Right lobe of liver (tissue), 6 donors: ENCODE measurements at regions not wholly inside any gene's neighbourhood (a gene's known extent, or its start where the extent isn't known, plus 50 kb on each side); places are given as distances from the start of the nearest gene placed in this dataset.

Experiments used
- ATAC-seq, 4 donors: fragments of 200-7000 bp; cut with Tn5 transposase; one replicate each; pipeline ENCODE4 v1.9.1; 2020; ENCODE audit warnings: mild to moderate bottlenecking in 4 of 4, moderate library complexity in 4 of 4
- DNase-seq, 3 donors: peaks; one replicate each; pipeline ENCODE4 v3.0.0-alpha.2; 2020
- H3K27ac ChIP-seq, 3 donors: fragments of 200-600 bp; one replicate each; pipeline ENCODE4 v1.8.0; 2022
- H3K27me3 ChIP-seq, 2 donors: fragments of 200-600 bp; one replicate each; pipeline ENCODE4 v1.8.0; 2022
- H3K36me3 ChIP-seq, 4 donors: fragments of 200-600 bp; sonication (generic) in 1 of 4; one replicate each; pipeline versions ENCODE4 v1.5.1 to v1.8.0; 2017 to 2022; ENCODE audit warnings: control low read depth in 1 of 4
- H3K4me1 ChIP-seq, 4 donors: fragments of 200-600 bp; sonication (generic) in 1 of 4; one replicate each; pipeline versions ENCODE4 v1.5.1 to v1.8.0; 2017 to 2022; ENCODE audit warnings: control low read depth in 1 of 4
- H3K4me3 ChIP-seq, 3 donors: fragments of 200-600 bp; one replicate each; pipeline ENCODE4 v1.8.0; 2022
- H3K9me3 ChIP-seq, 4 donors: fragments of 200-600 bp; sonication (generic) in 1 of 4; one replicate each; pipeline versions ENCODE4 v1.5.1 to v1.8.0; 2017 to 2022; ENCODE audit warnings: control low read depth in 1 of 4
- POLR2A ChIP-seq: fragments of 450-650 bp; IDR thresholded peaks from one replicate; pipeline ENCODE4 v1.6.1; 2017; ENCODE audit warnings: antibody characterized with exemption, mild to moderate bottlenecking
- WGBS: methylation state at CpG from one replicate; pipeline ENCODE4 v1.1.6; 2018; ENCODE audit warnings: low coverage, low lambda C conversion rate; ENCODE audit not compliant: insufficient coverage; ENCODE audit errors: missing lambda C conversion rate; 5-methylcytosine and 5-hydroxymethylcytosine counted together
- intact Hi-C, 2 donors: fragments of 100-400 bp; cut with DNase I; formaldehyde crosslinking; loops; one replicate each; pipeline versions ENCODE4 v1.11.2 to v1.14.1; 2022
- TF ChIP-seq, protein P1 (sequence below), 4 donors: fragments of 200-600 bp in 3 of 4; fragments of 450-650 bp in 1 of 4; IDR thresholded peaks; one replicate each; pipeline versions ENCODE4 v1.5.1 to v1.8.0; 2016 to 2022; ENCODE audit warnings: antibody characterized with exemption in 4 of 4, mild to moderate bottlenecking in 2 of 4
- donor health status: DM: no; HTN: yes; CAD: no.
- donor health status: DM: no; HTN: no; CAD: no.
- donor health status: DM: no; HTN: no; CAD: no.
- donor health status: DM: no; HTN: yes; CAD: no.
- donor health status: DM: no; HTN: yes; CAD: no.

DNA sequence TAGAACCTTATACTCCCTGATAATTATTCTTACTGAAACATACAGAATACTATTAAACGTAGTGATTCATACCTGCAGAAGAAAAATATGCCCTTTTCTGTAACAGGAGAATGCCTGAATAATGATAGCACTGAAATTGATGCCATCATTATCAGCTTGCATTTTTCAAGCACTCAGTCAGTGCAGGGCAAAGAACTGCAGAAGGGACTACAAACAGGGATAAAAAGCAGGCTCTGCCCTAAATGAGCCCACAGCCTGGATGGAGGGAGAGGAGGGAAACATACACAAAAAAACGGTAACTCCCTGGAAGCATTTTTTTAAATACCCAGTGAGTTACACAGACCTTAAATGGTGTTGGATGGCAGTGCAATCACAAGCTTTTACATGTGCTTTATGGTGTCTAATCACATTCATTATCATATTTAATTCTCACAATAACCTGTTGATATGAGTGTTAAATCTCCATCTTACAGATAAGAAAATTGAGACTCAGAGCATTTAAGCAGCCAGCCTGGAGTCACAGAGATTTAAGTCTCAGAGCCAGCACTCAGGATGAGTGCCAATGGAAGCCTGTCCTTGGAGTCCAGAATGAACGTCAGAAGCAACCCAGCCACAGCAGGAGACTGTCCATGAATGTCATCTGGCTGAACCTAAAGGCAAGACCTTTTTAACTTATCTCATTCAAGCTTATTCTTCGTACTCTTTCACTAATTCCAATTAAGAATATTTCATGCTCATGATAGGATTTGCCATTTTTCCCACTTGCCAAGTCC, 139.3 kb upstream of the CTNNA2 start:
- TF ChIP-seq POLR2A = no peak
- H3K27me3 ChIP-seq = no peaks in the 10 kb centered on the region
- no peak overlapping the region for H3K4me3 ChIP-seq
- DNase-seq (no peak), ATAC-seq (no peak)
- H3K9me3 ChIP-seq = no peaks in the 10 kb centered on the region
- intact Hi-C loops = no loop called here
- H3K36me3 ChIP-seq = no peaks in the 10 kb centered on the region
- H3K27ac ChIP-seq = no peak overlapping the region
- H3K4me1 ChIP-seq = no peaks in the 10 kb centered on the region
- WGBS = 15% methylated on average over 4 of the region's 4 CpGs

DNA sequence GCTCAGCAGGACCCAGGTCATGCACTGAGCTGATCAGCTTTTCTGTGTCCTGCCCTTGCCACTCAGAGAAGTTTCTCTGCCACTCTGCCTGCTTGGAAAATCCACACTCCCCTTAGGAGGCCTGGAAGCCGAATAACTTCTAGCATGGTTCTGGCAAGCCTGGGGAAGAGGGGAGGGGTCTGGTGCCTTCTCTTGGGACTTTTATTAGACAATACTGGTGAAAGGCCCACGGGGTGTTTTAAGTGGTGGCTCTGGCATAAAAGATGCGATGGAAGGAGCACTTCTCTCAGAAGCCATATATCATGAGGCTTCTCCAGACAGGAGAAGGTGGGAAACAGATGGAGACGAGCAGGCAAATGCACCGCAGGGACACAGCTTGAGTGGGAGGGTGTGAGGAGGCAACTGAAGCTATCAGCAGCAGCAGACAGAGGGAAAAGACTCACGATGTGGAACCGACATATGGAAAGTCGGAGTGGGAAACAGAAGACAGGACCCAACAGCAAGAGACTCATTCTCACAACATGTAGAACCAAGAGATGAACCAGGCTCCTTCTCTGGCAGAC, 141.8 kb upstream of the CTNNA2 start:
- ATAC-seq (no peak), DNase-seq (no peak)
- no peaks in the 10 kb centered on the region for H3K36me3 ChIP-seq
- no peaks in the 10 kb centered on the region for H3K4me1 ChIP-seq
- no peak overlapping the region for H3K27ac ChIP-seq
- no peak overlapping the region for H3K4me3 ChIP-seq
- WGBS = 31% methylated on average over 8 of the region's 8 CpGs
- TF ChIP-seq POLR2A = no peak
- TF ChIP-seq, protein P1, sequence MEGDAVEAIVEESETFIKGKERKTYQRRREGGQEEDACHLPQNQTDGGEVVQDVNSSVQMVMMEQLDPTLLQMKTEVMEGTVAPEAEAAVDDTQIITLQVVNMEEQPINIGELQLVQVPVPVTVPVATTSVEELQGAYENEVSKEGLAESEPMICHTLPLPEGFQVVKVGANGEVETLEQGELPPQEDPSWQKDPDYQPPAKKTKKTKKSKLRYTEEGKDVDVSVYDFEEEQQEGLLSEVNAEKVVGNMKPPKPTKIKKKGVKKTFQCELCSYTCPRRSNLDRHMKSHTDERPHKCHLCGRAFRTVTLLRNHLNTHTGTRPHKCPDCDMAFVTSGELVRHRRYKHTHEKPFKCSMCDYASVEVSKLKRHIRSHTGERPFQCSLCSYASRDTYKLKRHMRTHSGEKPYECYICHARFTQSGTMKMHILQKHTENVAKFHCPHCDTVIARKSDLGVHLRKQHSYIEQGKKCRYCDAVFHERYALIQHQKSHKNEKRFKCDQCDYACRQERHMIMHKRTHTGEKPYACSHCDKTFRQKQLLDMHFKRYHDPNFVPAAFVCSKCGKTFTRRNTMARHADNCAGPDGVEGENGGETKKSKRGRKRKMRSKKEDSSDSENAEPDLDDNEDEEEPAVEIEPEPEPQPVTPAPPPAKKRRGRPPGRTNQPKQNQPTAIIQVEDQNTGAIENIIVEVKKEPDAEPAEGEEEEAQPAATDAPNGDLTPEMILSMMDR (IDR thresholded peaks at IDR 0.05) = no peak
- no peaks in the 10 kb centered on the region for H3K27me3 ChIP-seq
- no peaks in the 10 kb centered on the region for H3K9me3 ChIP-seq
- intact Hi-C loops = no loop called here

DNA sequence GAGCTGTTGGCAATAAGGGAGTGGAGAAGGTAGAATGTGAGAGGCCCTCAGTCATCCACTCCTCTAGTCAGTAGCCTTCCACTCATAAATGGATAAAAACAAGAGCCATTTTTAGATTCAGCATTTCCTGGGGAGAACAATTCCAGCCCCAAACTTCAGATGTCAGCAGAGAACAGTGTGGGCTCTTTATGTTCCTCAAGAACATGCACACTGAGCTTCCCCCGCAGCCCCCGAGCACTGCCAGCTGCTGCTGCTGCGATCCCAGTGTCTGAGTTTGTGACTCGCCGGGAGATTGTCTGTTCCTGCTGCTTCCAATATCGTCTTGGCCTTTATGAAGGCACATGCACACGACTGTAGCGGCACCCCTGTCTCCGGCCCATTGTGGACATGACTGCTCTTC, 143.7 kb upstream of the CTNNA2 start:
- no peak for DNase-seq
- WGBS = 40% methylated on average over 1 of the region's 9 CpGs
- TF ChIP-seq POLR2A = no peak
- TF ChIP-seq, protein P1 (IDR thresholded peaks at IDR 0.05) = no peak
- Histone ChIP-seq H3K4me1 (no peaks in the 10 kb centered on the region), H3K36me3 (no peaks in the 10 kb centered on the region), H3K4me3 (no peak overlapping the region), H3K27me3 (no peaks in the 10 kb centered on the region), H3K27ac (no peak overlapping the region), H3K9me3 (no peaks in the 10 kb centered on the region)
- ATAC-seq = no peak
- intact Hi-C loops = no loop called here

DNA sequence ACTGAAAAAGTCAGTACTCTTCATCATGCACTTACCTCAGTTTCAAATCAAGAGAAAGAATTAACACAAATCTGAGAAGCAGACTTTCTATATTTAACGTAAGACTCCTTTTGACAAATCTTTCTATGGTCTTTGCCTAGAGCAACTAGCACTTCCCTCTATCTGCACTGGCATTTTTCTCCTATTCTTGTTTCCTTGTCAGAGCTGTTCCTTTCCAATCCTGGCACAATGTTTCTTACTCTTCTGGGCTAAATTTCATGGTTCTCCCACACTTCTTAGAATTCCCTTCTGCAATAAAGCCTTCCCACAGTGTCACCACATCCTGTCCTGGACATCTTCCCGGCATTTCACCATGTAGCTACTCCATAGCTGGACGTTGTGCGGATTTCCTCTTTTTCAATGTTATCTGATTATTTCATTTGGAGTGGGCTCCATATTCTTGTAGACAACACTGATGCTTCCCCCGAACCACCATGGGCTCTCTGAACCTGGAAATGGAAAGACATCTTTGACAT, 144.7 kb upstream of the CTNNA2 start:
- intact Hi-C loops = no loop called here
- WGBS = 33% methylated on average over 5 of the region's 5 CpGs
- H3K4me3 ChIP-seq = no peak overlapping the region

DNA sequence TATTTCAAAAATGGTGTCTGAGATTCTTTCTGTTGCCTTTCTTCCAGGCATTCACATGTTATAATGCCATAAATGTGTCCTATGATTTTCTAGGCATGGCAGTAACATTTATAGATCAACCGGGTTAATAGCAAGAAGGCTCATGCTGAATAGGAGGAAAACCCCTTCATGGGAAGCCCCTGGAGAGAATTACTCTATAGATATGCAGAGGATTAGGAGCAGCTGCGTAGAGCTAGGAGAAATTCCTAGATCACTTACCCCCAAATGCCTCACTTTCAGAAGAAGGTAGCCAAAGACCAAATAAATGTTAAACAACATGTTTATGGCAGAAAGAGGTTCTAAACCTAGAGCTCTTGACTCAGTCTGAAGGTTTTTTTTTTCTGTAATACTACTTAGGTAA, 153.4 kb upstream of the CTNNA2 start:
- WGBS = 22% methylated on average over 2 of the region's 2 CpGs
- no peak for DNase-seq
- TF ChIP-seq POLR2A = no peak
- TF ChIP-seq, protein P1 (IDR thresholded peaks at IDR 0.05) = no peak
- Histone ChIP-seq H3K27me3 (no peaks in the 10 kb centered on the region), H3K27ac (no peak overlapping the region), H3K9me3 (no peaks in the 10 kb centered on the region), H3K36me3 (no peaks in the 10 kb centered on the region), H3K4me1 (no peaks in the 10 kb centered on the region), H3K4me3 (no peak overlapping the region)
- ATAC-seq = no peak
- intact Hi-C loops = no loop called here

More for the DNA sequence above, 144.7 kb upstream of the CTNNA2 start:
- H3K27me3 ChIP-seq = no peaks in the 10 kb centered on the region
- H3K4me1 ChIP-seq = no peaks in the 10 kb centered on the region
- DNase-seq (no peak), ATAC-seq (no peak)
- H3K36me3 ChIP-seq = no peaks in the 10 kb centered on the region
- H3K9me3 ChIP-seq = no peaks in the 10 kb centered on the region
- no peak overlapping the region for H3K27ac ChIP-seq
- TF ChIP-seq POLR2A = no peak
- TF ChIP-seq, protein P1 (IDR thresholded peaks at IDR 0.05) = no peak
